ENCODE measurements at regions not wholly inside any gene's neighbourhood (a gene's known extent, or its start where the extent isn't known, plus 50 kb on each side); places are given as distances from the start of the nearest gene placed in this dataset.

DNA sequence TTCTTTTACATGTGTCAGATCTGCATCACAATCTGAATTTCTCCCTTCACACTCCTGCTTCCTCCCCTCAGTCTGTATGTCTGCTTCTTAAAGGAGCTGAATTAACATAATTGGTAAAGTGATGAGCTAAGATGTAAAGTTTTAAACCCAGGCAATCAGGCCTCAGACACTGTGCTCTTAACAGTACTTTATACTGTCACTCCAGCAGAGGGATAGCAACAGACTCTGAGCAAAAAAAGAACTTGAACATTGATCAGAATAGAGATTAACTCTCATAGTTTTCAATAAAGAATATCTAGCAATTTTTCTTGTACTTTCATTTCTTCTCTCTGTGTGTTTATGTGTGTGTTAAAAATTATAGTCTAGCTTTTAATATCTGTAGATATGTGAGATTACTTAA, 110.3 kb downstream of the DUSP10 start:
- no peaks in the 10 kb centered on the region for H4K20me1 ChIP-seq (ENCODE audit: insufficient read depth, low read length)
- no peaks in the 10 kb centered on the region for H3K79me2 ChIP-seq (ENCODE audit: insufficient read depth, low read length)
- H3K9ac ChIP-seq (ENCODE audit: low read length): no peak overlapping the region

DNA sequence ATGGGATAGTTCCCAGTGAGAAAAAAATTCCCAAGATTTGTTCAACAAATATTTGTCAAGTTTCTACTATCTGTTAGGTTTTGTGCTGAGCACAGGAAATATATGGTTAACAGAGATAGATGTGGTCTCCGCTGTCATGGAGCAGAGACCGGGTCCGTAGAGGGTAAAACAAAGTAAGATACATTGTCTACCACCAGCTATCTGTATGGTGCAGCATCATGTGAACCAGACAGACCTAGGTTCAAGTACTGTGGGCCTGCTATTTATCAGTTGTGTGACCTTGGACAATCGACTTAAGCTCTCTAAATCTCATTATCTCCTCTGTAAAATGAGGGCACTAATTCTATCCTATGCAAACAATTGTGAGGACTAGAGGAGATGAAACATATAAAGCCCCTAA, 109.8 kb downstream of the DUSP10 start:
- H3K4me1 ChIP-seq (ENCODE audit: insufficient read depth, low read length, severe bottlenecking): no peaks in the 10 kb centered on the region
- H3F3A ChIP-seq (ENCODE audit: insufficient read depth, low read length): no peaks in the 10 kb centered on the region
- no peak overlapping the region for H3K4me2 ChIP-seq (ENCODE audit: low read length)
- H3K9me3 ChIP-seq (ENCODE audit: low read length): no peaks in the 10 kb centered on the region
- no peak overlapping the region for H3K27ac ChIP-seq (ENCODE audit: low read depth, low read length, poor library complexity, severe bottlenecking)
- no peaks in the 10 kb centered on the region for H3K9me2 ChIP-seq (ENCODE audit: low read depth, low read length)
- H4K20me1 ChIP-seq (ENCODE audit: insufficient read depth, low read length): no peaks in the 10 kb centered on the region
- TF ChIP-seq, protein P1, sequence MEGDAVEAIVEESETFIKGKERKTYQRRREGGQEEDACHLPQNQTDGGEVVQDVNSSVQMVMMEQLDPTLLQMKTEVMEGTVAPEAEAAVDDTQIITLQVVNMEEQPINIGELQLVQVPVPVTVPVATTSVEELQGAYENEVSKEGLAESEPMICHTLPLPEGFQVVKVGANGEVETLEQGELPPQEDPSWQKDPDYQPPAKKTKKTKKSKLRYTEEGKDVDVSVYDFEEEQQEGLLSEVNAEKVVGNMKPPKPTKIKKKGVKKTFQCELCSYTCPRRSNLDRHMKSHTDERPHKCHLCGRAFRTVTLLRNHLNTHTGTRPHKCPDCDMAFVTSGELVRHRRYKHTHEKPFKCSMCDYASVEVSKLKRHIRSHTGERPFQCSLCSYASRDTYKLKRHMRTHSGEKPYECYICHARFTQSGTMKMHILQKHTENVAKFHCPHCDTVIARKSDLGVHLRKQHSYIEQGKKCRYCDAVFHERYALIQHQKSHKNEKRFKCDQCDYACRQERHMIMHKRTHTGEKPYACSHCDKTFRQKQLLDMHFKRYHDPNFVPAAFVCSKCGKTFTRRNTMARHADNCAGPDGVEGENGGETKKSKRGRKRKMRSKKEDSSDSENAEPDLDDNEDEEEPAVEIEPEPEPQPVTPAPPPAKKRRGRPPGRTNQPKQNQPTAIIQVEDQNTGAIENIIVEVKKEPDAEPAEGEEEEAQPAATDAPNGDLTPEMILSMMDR (IDR thresholded peaks at IDR 0.05; ENCODE audit: low read length): no peak
- TF ChIP-seq EZH2 (IDR thresholded peaks at IDR 0.05; ENCODE audit: borderline replicate concordance, low read length): no peak
- no peaks in the 10 kb centered on the region for H3K79me2 ChIP-seq (ENCODE audit: insufficient read depth, low read length)
- no peaks in the 10 kb centered on the region for H3K36me3 ChIP-seq (ENCODE audit: insufficient read depth, low read length)
- no peak overlapping the region for H2AFZ ChIP-seq (ENCODE audit: low read length)
- H3K27me3 ChIP-seq (ENCODE audit: insufficient read depth, low read length): no peaks in the 10 kb centered on the region
- no peak overlapping the region for H3K4me3 ChIP-seq (ENCODE audit: low read depth, low read length, poor library complexity, severe bottlenecking)
- no peak overlapping the region for H3K9ac ChIP-seq (ENCODE audit: low read length)

More for the DNA sequence above, 110.3 kb downstream of the DUSP10 start:
- H3K36me3 ChIP-seq (ENCODE audit: insufficient read depth, low read length): no peaks in the 10 kb centered on the region
- no peaks in the 10 kb centered on the region for H3F3A ChIP-seq (ENCODE audit: insufficient read depth, low read length)
- no peak overlapping the region for H3K4me3 ChIP-seq (ENCODE audit: low read depth, low read length, poor library complexity, severe bottlenecking)
- TF ChIP-seq, protein P1 (IDR thresholded peaks at IDR 0.05; ENCODE audit: low read length): no peak
- no peak for TF ChIP-seq EZH2 (IDR thresholded peaks at IDR 0.05; ENCODE audit: borderline replicate concordance, low read length)
- H3K4me2 ChIP-seq (ENCODE audit: low read length): no peak overlapping the region
- no peaks in the 10 kb centered on the region for H3K27me3 ChIP-seq (ENCODE audit: insufficient read depth, low read length)
- H2AFZ ChIP-seq (ENCODE audit: low read length): no peak overlapping the region
- no peaks in the 10 kb centered on the region for H3K9me2 ChIP-seq (ENCODE audit: low read depth, low read length)
- H3K27ac ChIP-seq (ENCODE audit: low read depth, low read length, poor library complexity, severe bottlenecking): no peak overlapping the region
- H3K4me1 ChIP-seq (ENCODE audit: insufficient read depth, low read length, severe bottlenecking): no peaks in the 10 kb centered on the region
- H3K9me3 ChIP-seq (ENCODE audit: low read length): no peaks in the 10 kb centered on the region

DNA sequence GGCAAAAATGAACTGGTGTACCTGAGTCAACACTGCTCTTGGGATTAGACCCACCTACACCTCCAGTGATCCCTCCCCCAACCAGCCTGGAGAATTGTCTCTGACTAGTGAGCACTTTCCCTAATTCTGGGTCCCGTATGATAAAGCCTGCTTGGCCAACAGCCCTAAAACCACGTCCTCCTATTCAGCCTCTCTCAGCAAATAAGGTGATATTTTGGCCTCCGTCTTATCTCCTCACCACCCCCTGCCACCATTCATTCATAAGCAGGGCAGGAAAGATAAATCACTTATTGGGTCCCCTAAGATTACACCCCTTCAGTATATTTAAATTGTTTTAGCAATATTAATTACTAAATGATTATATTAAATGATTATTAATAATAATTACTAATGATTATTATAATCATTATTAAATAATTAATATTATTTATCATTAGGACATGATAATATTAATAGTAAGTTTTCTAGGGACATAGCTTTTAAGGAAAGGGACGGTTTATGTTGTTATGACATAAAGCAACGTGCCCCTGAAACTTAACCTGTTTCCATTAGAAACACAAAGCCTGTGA, 108.0 kb downstream of the DUSP10 start:
- H3K9me2 ChIP-seq (ENCODE audit: low read depth, low read length): no peaks in the 10 kb centered on the region

More for the DNA sequence above, 108.0 kb downstream of the DUSP10 start:
- H3K4me3 ChIP-seq (ENCODE audit: low read depth, low read length, poor library complexity, severe bottlenecking): no peak overlapping the region
- no peaks in the 10 kb centered on the region for H3F3A ChIP-seq (ENCODE audit: insufficient read depth, low read length)
- no peaks in the 10 kb centered on the region for H4K20me1 ChIP-seq (ENCODE audit: insufficient read depth, low read length)
- TF ChIP-seq EZH2 (IDR thresholded peaks at IDR 0.05; ENCODE audit: borderline replicate concordance, low read length): no peak
- TF ChIP-seq, protein P1 (IDR thresholded peaks at IDR 0.05; ENCODE audit: low read length): no peak
- no peaks in the 10 kb centered on the region for H3K36me3 ChIP-seq (ENCODE audit: insufficient read depth, low read length)
- H3K4me2 ChIP-seq (ENCODE audit: low read length): no peak overlapping the region
- no peak overlapping the region for H3K27ac ChIP-seq (ENCODE audit: low read depth, low read length, poor library complexity, severe bottlenecking)
- H3K79me2 ChIP-seq (ENCODE audit: insufficient read depth, low read length): no peaks in the 10 kb centered on the region
- no peak overlapping the region for H3K9ac ChIP-seq (ENCODE audit: low read length)
- H3K9me3 ChIP-seq (ENCODE audit: low read length): no peaks in the 10 kb centered on the region
- no peaks in the 10 kb centered on the region for H3K4me1 ChIP-seq (ENCODE audit: insufficient read depth, low read length, severe bottlenecking)
- H3K27me3 ChIP-seq (ENCODE audit: insufficient read depth, low read length): no peaks in the 10 kb centered on the region
- no peak overlapping the region for H2AFZ ChIP-seq (ENCODE audit: low read length)
